Loucy (cell line): ENCODE measurements at regions not wholly inside any gene's neighbourhood (a gene's known extent, or its start where the extent isn't known, plus 50 kb on each side); places are given as distances from the start of the nearest gene placed in this dataset.
"Not testable (repeated sequence)": the region's sequence is repeated elsewhere in the genome, so short reads cannot be mapped to it uniquely, and the experiment has no call there.

Experiments
- CTCF ChIP-seq: fragments of 200-600 bp; sonication (generic); conservative IDR thresholded peaks from 2 replicates; pipeline ENCODE4 v1.5.1; 2014; ENCODE audit warnings: mild to moderate bottlenecking, antibody characterized with exemption, low read length
- EZH2phosphoT487 ChIP-seq: fragments of 200-600 bp; IDR thresholded peaks from 2 replicates; pipeline ENCODE4 v1.6.1; 2018; ENCODE audit warnings: antibody characterized with exemption, mild to moderate bottlenecking, moderate library complexity, borderline replicate concordance

- TF ChIP-seq CTCF, EZH2phosphoT487: not testable (repeated sequence)
These were observed 322.2 kb downstream of the FLRT2 start for GRCh38 chr14:85852123-85852522.
